ENCODE measurements at regions not wholly inside any gene's neighbourhood (a gene's known extent, or its start where the extent isn't known, plus 50 kb on each side); places are given as distances from the start of the nearest gene placed in this dataset.

- H3K4me3 ChIP-seq (ENCODE audit: low read depth, low read length): no peak overlapping the region
- no peak for DNase-seq (ENCODE audit: low read depth)
- TF ChIP-seq CTCF (IDR thresholded peaks at IDR 0.05; ENCODE audit: control insufficient read depth, extremely low read depth, insufficient read depth): no peak
These were observed 833.8 kb downstream of the TBC1D22A start for GRCh38 chr22:47596176-47596690.

DNA sequence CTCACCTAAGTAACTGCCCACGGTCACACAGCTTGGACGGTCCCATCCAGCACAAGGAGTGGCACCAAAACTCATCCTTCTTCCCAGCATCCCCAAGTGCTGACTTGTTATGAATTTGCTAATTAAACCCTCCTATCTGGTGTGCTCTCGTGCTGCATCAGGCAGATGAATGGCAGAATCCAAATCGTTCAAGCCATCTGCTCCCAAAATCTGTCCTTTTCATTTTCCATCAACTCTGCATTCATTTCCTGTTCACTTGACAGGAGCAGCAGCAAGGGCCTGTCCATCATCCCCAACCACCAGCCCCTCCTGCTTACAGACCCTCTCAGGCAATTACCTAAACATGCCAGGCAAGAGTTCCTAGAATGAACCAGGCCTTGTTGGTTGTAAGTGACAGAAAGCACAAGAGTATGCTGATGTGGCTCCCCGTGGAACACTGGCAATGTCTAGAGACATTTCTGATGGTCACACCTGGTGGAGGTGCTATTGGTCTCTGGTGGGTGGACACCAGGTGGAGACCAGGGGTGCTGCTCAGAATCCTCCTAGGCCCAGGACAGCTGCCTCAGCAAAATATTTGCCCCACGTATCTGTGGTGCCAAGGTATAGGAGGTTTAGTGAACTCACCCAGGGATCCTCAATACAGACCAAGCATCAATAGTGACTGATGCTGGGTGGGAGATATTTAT, 832.5 kb downstream of the TBC1D22A start:
- H3K4me3 ChIP-seq (ENCODE audit: low read depth, low read length): no peak overlapping the region
- no peak for DNase-seq (ENCODE audit: low read depth)
- no peak for TF ChIP-seq CTCF (IDR thresholded peaks at IDR 0.05; ENCODE audit: control insufficient read depth, extremely low read depth, insufficient read depth)

- no peak for TF ChIP-seq CTCF (IDR thresholded peaks at IDR 0.05; ENCODE audit: control insufficient read depth, extremely low read depth, insufficient read depth)
- no peak overlapping the region for H3K4me3 ChIP-seq (ENCODE audit: low read depth, low read length)
- DNase-seq (ENCODE audit: low read depth): no peak
These were observed 831.5 kb downstream of the TBC1D22A start for GRCh38 chr22:47593911-47594311.

DNA sequence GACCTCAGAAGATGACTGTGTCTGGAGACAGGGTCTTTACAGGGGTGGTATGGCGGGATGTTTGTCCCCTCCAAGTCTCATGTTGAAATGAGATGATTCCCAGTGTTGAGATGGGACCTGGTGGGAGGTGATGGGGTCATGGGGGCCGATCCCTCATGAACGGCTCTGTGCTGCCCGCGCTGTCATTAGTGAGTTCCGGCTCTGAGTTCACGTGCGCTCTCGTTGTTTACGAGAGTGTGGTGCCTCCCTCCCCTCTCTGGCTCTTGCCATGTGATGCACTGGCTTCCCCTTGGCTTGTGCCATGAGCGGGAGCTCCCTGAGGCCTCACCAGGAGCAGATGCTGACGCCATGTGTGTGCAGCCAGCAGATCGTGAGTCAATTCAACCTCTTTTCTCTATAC, 830.8 kb downstream of the TBC1D22A start:
- no peak for DNase-seq (ENCODE audit: low read depth)
- H3K4me3 ChIP-seq (ENCODE audit: low read depth, low read length): no peak overlapping the region
- TF ChIP-seq CTCF (IDR thresholded peaks at IDR 0.05; ENCODE audit: control insufficient read depth, extremely low read depth, insufficient read depth): no peak

DNA sequence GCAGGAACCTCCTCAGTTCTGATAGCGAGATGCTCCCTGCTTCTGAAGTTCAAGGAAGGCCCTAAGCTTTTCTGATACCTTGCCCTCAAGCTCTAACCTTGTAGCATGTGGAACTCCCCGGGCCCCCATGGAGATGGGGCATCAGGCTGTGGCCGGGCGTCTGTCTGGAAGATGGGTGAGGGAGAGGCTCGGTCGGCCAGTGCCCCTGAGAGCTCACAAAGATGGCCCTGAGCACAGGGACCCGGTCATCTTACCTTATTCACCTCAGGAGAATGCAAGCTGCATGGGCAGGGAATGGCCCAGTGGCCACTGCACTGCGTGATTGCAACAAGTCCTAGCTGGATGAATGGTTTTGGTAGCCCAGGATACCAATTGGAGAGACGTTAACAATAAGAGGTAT, 830.3 kb downstream of the TBC1D22A start:
- H3K4me3 ChIP-seq (ENCODE audit: low read depth, low read length): no peak overlapping the region
- no peak for DNase-seq (ENCODE audit: low read depth)
- TF ChIP-seq CTCF (IDR thresholded peaks at IDR 0.05; ENCODE audit: control insufficient read depth, extremely low read depth, insufficient read depth): no peak

- H3K4me3 ChIP-seq (ENCODE audit: low read depth, low read length): no peak overlapping the region
- TF ChIP-seq CTCF (IDR thresholded peaks at IDR 0.05; ENCODE audit: control insufficient read depth, extremely low read depth, insufficient read depth): no peak
- no peak for DNase-seq (ENCODE audit: low read depth)
These were observed 829.3 kb downstream of the TBC1D22A start for GRCh38 chr22:47591709-47592108.

- H3K4me3 ChIP-seq (ENCODE audit: low read depth, low read length): no peak overlapping the region
- DNase-seq (ENCODE audit: low read depth): no peak
- TF ChIP-seq CTCF (IDR thresholded peaks at IDR 0.05; ENCODE audit: control insufficient read depth, extremely low read depth, insufficient read depth): no peak
These were observed 828.6 kb downstream of the TBC1D22A start for GRCh38 chr22:47591016-47591415.
